SK-N-SH treated with all-trans-retinoic acid at 6 μM for 48 hours (cell line): ENCODE measurements at regions not wholly inside any gene's neighbourhood (a gene's known extent, or its start where the extent isn't known, plus 50 kb on each side); places are given as distances from the start of the nearest gene placed in this dataset.

Source experiments
- PATZ1 ChIP-seq: fragments of 250-450 bp; sonication (Bioruptor Pico); IDR thresholded peaks from 2 replicates; pipeline ENCODE4 v1.8.0; 2020; ENCODE audit warnings: mild to moderate bottlenecking, moderate library complexity, borderline replicate concordance
- ZC3H10 ChIP-seq: fragments of 250-450 bp; sonication (Bioruptor Pico); IDR thresholded peaks from 2 replicates; pipeline ENCODE4 v1.5.1; 2021; ENCODE audit warnings: mild to moderate bottlenecking, moderate library complexity
- ZFP30 ChIP-seq: fragments of 450-650 bp; formaldehyde crosslinking; IDR thresholded peaks from 2 replicates; pipeline ENCODE4 v1.5.0; 2022; ENCODE audit warnings: mild to moderate bottlenecking, moderate library complexity
- TF ChIP-seq, protein P1 (sequence below): fragments of 250-450 bp; sonication (Bioruptor Pico); IDR thresholded peaks from 2 replicates; pipeline ENCODE4 v1.5.1; 2020; ENCODE audit warnings: low read depth, mild to moderate bottlenecking, moderate library complexity
- TF ChIP-seq, protein P2 (sequence below): fragments of 250-450 bp; sonication (Bioruptor Pico); IDR thresholded peaks from 2 replicates; pipeline ENCODE4 v1.5.1; 2021; ENCODE audit warnings: mild to moderate bottlenecking, moderate library complexity

DNA sequence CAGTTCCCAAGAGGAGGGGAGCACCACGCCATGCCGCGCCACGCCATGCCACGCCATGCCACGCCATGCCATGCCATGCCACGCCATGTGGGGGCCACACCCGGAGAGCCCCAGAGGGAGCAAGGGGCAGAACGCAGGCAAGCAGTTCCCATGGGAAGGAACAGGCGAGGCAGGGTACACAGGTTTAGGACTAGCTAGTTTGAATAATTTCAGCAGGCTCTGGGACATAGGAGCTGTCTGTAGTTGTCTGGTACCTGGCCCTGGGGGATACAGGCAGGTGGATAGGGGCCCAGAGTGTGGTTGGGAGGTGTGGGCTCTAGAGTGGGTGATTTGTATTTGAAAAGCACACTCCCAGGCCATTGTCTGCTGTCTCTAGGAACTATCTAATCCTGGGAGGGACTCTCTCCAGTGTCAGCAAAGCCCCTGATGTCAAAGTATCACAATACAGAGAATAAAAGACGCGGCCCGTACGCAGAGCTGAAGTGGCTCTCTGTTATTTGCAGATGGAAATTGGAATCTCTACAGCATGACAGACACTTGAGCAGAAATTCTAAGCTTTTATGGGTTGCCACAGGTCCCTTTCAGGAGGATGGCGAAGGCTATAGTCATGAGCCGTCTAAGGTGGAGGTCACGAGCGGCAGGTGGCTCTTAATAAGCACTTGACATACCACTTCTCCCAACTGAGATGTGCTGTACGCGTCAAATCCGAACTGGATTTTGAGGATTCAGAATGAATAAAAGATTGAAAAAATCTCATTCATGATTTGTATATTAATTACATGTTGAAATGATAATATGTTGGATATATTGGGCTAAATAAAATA lies 220.8 kb upstream of the TNRC6C start:
- TF ChIP-seq, protein P1, sequence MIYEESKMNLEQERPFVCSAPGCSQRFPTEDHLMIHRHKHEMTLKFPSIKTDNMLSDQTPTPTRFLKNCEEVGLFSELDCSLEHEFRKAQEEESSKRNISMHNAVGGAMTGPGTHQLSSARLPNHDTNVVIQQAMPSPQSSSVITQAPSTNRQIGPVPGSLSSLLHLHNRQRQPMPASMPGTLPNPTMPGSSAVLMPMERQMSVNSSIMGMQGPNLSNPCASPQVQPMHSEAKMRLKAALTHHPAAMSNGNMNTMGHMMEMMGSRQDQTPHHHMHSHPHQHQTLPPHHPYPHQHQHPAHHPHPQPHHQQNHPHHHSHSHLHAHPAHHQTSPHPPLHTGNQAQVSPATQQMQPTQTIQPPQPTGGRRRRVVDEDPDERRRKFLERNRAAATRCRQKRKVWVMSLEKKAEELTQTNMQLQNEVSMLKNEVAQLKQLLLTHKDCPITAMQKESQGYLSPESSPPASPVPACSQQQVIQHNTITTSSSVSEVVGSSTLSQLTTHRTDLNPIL (CRISPR knock-in tag) = no peak
- TF ChIP-seq, protein P2, sequence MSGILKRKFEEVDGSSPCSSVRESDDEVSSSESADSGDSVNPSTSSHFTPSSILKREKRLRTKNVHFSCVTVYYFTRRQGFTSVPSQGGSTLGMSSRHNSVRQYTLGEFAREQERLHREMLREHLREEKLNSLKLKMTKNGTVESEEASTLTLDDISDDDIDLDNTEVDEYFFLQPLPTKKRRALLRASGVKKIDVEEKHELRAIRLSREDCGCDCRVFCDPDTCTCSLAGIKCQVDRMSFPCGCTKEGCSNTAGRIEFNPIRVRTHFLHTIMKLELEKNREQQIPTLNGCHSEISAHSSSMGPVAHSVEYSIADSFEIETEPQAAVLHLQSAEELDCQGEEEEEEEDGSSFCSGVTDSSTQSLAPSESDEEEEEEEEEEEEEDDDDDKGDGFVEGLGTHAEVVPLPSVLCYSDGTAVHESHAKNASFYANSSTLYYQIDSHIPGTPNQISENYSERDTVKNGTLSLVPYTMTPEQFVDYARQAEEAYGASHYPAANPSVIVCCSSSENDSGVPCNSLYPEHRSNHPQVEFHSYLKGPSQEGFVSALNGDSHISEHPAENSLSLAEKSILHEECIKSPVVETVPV (CRISPR knock-in tag) = no peak
- TF ChIP-seq ZFP30 (CRISPR knock-in tag) (no peak), PATZ1 (no peak), ZC3H10 (CRISPR knock-in tag) (no peak)
